PC-9 (cell line): ENCODE measurements at regions not wholly inside any gene's neighbourhood (a gene's known extent, or its start where the extent isn't known, plus 50 kb on each side); places are given as distances from the start of the nearest gene placed in this dataset.

ENCODE experiments used
- BruUV-seq: library from RNA; stranded (reverse); fragments of 400-500 nt; replicated peaks from 2 replicates; lab custom pipeline; 2021; lab: Mats Ljungman, UMichigan
- CTCF ChIA-PET: fragments of 300-600 bp; sonication (Branson Sonifier 250); formaldehyde crosslinking; loops from one replicate; lab custom pipeline; 2022; ENCODE audit warnings: antibody characterized with exemption; lab: Charles Lee
- POLR2A ChIA-PET: fragments of 300-600 bp; sonication (Branson Sonifier 250); formaldehyde crosslinking; loops from one replicate; lab custom pipeline; 2022; ENCODE audit warnings: antibody characterized with exemption; ENCODE audit not compliant: unreplicated experiment; lab: Charles Lee
- DNase-seq, 2 experiments: peaks; one replicate each; pipeline versions ENCODE4 v3.0.0 to v3.0.0-alpha.2; 2015 to 2022; ENCODE audit warnings: mixed read lengths in 1 of 2
- H2AFZ ChIP-seq: fragments of 200-600 bp; sonication (generic); 2 replicates; pipeline ENCODE4 v1.8.1; 2017; ENCODE audit warnings: antibody characterized with exemption
- H3F3A ChIP-seq: fragments of 200-600 bp; sonication (generic); 2 replicates; pipeline ENCODE4 v1.8.1; 2017; ENCODE audit warnings: antibody characterized with exemption, mild to moderate bottlenecking, low read depth; ENCODE audit not compliant: insufficient read depth
- H3K27ac ChIP-seq: fragments of 200-600 bp; sonication (generic); 2 replicates; pipeline ENCODE4 v1.6.1; 2016; ENCODE audit warnings: mixed run types
- H3K27me3 ChIP-seq: fragments of 200-600 bp; sonication (generic); 2 replicates; pipeline ENCODE4 v1.6.1; 2016; ENCODE audit warnings: low read depth, mixed run types; ENCODE audit not compliant: insufficient read depth
- H3K36me3 ChIP-seq: fragments of 200-600 bp; sonication (generic); 2 replicates; pipeline ENCODE4 v1.6.1; 2016; ENCODE audit warnings: low read depth, mixed run types
- H3K4me1 ChIP-seq: fragments of 200-600 bp; sonication (generic); replicated peaks from 2 replicates; pipeline ENCODE4 v1.6.1; 2016; ENCODE audit warnings: mixed run types; ENCODE audit not compliant: insufficient read depth
- H3K4me2 ChIP-seq: fragments of 200-600 bp; sonication (generic); 2 replicates; pipeline ENCODE4 v1.6.1; 2017; ENCODE audit warnings: mixed run types
- H3K4me3 ChIP-seq: fragments of 200-600 bp; sonication (generic); 2 replicates; pipeline ENCODE4 v1.6.1; 2016; ENCODE audit warnings: mixed run types
- H3K79me2 ChIP-seq: fragments of 200-600 bp; sonication (generic); 2 replicates; pipeline ENCODE4 v1.6.1; 2017; ENCODE audit warnings: low read depth, mixed run types
- H3K9me2 ChIP-seq: fragments of 200-600 bp; sonication (generic); 2 replicates; pipeline ENCODE4 v1.8.1; 2017; ENCODE audit warnings: mild to moderate bottlenecking; ENCODE audit not compliant: insufficient read depth
- H3K9me3 ChIP-seq: fragments of 200-600 bp; sonication (generic); 2 replicates; pipeline ENCODE4 v1.8.1; 2016; ENCODE audit warnings: low read depth; ENCODE audit not compliant: insufficient read depth
- H4K20me1 ChIP-seq: fragments of 200-600 bp; sonication (generic); 2 replicates; pipeline ENCODE4 v1.8.1; 2017; ENCODE audit not compliant: insufficient read depth
- CTCF ChIP-seq: fragments of 200-600 bp; sonication (generic); conservative IDR thresholded peaks from 2 replicates; pipeline ENCODE4 v1.6.1; 2017; ENCODE audit warnings: mixed run types, antibody characterized with exemption, mild to moderate bottlenecking, moderate library complexity
- EZH2 ChIP-seq: fragments of 200-600 bp; sonication (generic); IDR thresholded peaks from 2 replicates; pipeline ENCODE4 v1.8.0; 2017; ENCODE audit warnings: antibody characterized with exemption, low read depth
- intact Hi-C: fragments of 100-400 bp; cut with micrococcal nuclease; formaldehyde crosslinking; loops from one replicate; pipeline ENCODE4 v1.10.0; 2022; ENCODE audit not compliant: unreplicated experiment

GRCh38 chr12:11556682-11557081 is 92.8 kb upstream of the ETV6 start:
- peaks cover 28% of the 10 kb centered on the region for H3K4me1 ChIP-seq
- no peaks in the 10 kb centered on the region for H3K36me3 ChIP-seq
- H3K79me2 ChIP-seq: no peaks in the 10 kb centered on the region
- POLR2A ChIA-PET: no interaction called here
- no peaks in the 10 kb centered on the region for H3K27me3 ChIP-seq
- CTCF ChIA-PET: interaction anchor here (0.6 to 2.3 kb wide), 3 partner anchors 19 to 476 kb away, joined by 6 to 23 read pairs (median 12); no protein-coding TSS in a partner anchor
- intact Hi-C loops: loop anchor here (5.0 kb wide), 1 partner anchor 776 kb away; no protein-coding TSS in a partner anchor
- H3F3A ChIP-seq: peaks cover 8% of the 10 kb centered on the region; the same call in 1 of the 2 replicates
- H3K4me2 ChIP-seq: no peak overlapping the region
- H3K27ac ChIP-seq: no peak overlapping the region
- no peak overlapping the region for H3K4me3 ChIP-seq
- DNase-seq: no peak
- no peaks in the 10 kb centered on the region for H4K20me1 ChIP-seq
- H2AFZ ChIP-seq: no peak overlapping the region
- H3K9me3 ChIP-seq: no peaks in the 10 kb centered on the region
- TF ChIP-seq EZH2 (no peak), CTCF (no peak)
- H3K9me2 ChIP-seq: no peaks in the 10 kb centered on the region
- BruUV-seq: no TSS peak

GRCh38 chr12:11559626-11560340 is 89.7 kb upstream of the ETV6 start:
- Histone ChIP-seq H3K27me3 (no peaks in the 10 kb centered on the region), H3F3A (peaks cover 8% of the 10 kb centered on the region; the same call in 1 of the 2 replicates), H3K79me2 (no peaks in the 10 kb centered on the region), H3K4me2 (no peak overlapping the region), H2AFZ (no peak overlapping the region), H3K9me2 (no peaks in the 10 kb centered on the region), H3K9me3 (no peaks in the 10 kb centered on the region), H3K36me3 (no peaks in the 10 kb centered on the region), H3K27ac (no peak overlapping the region), H4K20me1 (no peaks in the 10 kb centered on the region), H3K4me3 (no peak overlapping the region), H3K4me1 (peaks cover 24% of the 10 kb centered on the region)
- no peak for DNase-seq
- TF ChIP-seq EZH2 (no peak), CTCF (no peak)
- no TSS peak for BruUV-seq
- POLR2A ChIA-PET: interaction anchor here (0.5 to 0.9 kb wide), 2 partner anchors 20 to 1111 kb away, joined by 4 read pairs; no protein-coding TSS in a partner anchor
- intact Hi-C loops: loop anchor here (5.0 kb wide), 1 partner anchor 773 kb away; no protein-coding TSS in a partner anchor
- CTCF ChIA-PET: no interaction called here

DNA sequence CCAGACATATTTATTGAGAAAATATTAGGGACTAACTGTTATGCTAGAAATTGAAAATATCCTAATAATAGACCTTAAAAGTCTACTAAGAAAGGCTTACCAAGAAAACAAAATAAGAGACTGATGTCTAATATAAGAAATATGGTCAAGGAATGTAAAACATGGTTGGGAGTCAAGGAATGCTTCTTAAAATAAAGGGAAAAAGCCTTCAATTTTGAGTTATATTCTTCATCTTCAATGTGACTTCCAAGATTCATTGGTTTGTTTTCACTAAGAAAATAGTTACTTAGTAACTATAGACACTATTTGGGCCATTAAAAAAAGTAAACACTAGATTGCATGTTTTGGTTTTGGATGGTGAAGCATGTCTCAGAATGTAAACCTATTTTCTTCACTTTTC is 88.1 kb upstream of the ETV6 start:
- Histone ChIP-seq H3K36me3 (no peaks in the 10 kb centered on the region), H2AFZ (no peak overlapping the region), H3K9me2 (no peaks in the 10 kb centered on the region), H3K27me3 (no peaks in the 10 kb centered on the region), H3K4me3 (no peak overlapping the region), H3K4me2 (no peak overlapping the region), H4K20me1 (no peaks in the 10 kb centered on the region), H3K27ac (peak overlapping the region; percentile 22), H3F3A (peaks cover 8% of the 10 kb centered on the region; the same call in 1 of the 2 replicates), H3K9me3 (no peaks in the 10 kb centered on the region), H3K4me1 (peaks cover 10% of the 10 kb centered on the region), H3K79me2 (no peaks in the 10 kb centered on the region)
- ChIA-PET CTCF (no interaction called here), POLR2A (no interaction called here)
- DNase-seq: no peak
- intact Hi-C loops: no loop called here
- no peak for TF ChIP-seq CTCF
- BruUV-seq: no TSS peak
